ENCODE measurements at regions not wholly inside any gene's neighbourhood (a gene's known extent, or its start where the extent isn't known, plus 50 kb on each side); places are given as distances from the start of the nearest gene placed in this dataset.

DNA sequence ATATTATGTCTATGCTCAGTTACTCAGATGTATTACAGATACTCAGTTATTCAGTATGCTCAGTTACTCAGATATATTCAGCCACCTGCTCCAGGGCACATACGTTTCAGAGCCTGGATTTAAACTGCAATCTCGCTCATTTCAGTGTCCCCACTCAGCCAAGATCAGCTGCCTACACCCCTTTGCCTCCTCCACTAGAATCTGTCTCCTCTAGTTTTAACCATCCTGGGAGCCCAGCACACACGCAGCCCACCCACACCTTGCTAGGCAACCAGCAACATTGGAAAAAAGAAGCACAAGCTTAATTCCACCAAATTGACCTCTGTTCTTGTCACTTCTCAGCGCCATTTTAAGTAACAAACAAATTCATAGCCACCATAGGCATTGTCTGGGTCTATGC lies 246.2 kb downstream of the QDPR start:
- no peak for TF ChIP-seq POLR2AphosphoS5 (IDR thresholded peaks at IDR 0.05; ENCODE audit: borderline replicate concordance, low read depth, low read length)
- no peak for TF ChIP-seq EZH2 (IDR thresholded peaks at IDR 0.05)
- no peak for TF ChIP-seq FOXP2 (optimal IDR thresholded peaks at IDR 0.05; ENCODE audit: control extremely low read depth, extremely low read length, insufficient read depth)
- no peaks in the 10 kb centered on the region for H3K9me3 ChIP-seq (ENCODE audit: low read depth, low read length)
- no peak for DNase-seq (ENCODE audit: low read depth, low spot score)
- H3K36me3 ChIP-seq (ENCODE audit: insufficient read depth, low read length): no peaks in the 10 kb centered on the region
- no peak overlapping the region for H3K27ac ChIP-seq
- H3K4me3 ChIP-seq: no peak overlapping the region
- H3K9ac ChIP-seq (ENCODE audit: insufficient read length): no peak overlapping the region

DNA sequence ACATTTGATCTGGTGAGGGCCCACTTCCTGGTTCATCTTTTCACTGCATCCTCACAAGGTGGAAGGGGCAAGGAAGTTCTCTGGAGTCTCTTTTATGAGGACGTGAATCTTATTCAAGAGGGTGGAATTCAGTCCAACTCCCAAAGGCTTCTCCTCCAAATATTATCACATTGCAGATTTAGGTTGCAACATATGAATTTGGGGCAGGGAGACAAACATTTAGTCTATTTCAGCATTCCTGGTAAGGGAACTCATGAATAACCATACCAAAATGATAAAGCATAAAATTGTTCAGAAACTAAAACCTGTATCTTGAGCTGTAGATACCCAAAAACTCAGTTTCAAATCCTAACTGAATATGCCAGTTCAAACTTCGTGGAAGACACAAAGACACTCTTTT lies 246.8 kb downstream of the QDPR start:
- H3K27ac ChIP-seq: no peak overlapping the region
- no peaks in the 10 kb centered on the region for H3K36me3 ChIP-seq (ENCODE audit: insufficient read depth, low read length)
- TF ChIP-seq EZH2 (IDR thresholded peaks at IDR 0.05) (no peak), POLR2AphosphoS5 (IDR thresholded peaks at IDR 0.05; ENCODE audit: borderline replicate concordance, low read depth, low read length) (no peak), FOXP2 (optimal IDR thresholded peaks at IDR 0.05; ENCODE audit: control extremely low read depth, extremely low read length, insufficient read depth) (no peak)
- no peak for DNase-seq (ENCODE audit: low read depth, low spot score)
- H3K9ac ChIP-seq (ENCODE audit: insufficient read length): no peak overlapping the region
- no peak overlapping the region for H3K4me3 ChIP-seq
- no peaks in the 10 kb centered on the region for H3K9me3 ChIP-seq (ENCODE audit: low read depth, low read length)

DNA sequence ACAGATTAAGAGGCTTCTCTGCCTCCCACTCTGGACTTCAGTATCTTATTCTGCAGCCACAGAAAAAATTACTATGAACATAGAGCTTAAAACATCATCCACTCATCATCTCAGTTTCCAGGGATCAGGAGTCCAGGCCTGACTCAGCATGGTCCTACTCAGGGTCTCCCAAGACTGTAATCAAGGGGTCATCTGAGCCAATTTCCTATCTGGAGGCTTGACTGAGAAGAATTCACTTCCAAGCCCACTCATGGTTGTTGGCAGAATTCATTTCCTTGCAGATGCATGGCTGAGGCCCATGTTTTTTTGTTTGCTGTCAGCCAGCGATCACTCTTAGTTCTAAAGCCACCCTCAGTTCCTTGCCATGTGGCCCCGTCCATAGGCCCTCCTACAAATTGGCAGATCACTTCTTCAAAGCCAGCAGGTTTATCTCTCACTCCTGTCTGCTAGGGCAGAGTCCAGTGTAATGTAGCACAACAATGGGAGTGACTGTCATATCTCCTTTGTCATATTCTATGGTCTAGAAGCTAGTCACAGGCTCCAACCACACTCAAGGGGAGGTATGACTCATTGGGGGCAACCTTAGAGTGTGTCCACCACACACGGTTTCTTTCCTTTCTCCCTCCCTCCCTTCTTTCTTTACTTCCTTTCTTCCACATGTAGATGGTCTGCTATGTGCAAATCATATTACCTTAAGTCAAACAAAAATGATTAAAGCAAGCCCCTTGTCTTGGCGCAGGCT lies 251.6 kb downstream of the QDPR start:
- Histone ChIP-seq H3K36me3 (ENCODE audit: insufficient read depth, low read length) (no peaks in the 10 kb centered on the region), H3K4me3 (no peak overlapping the region), H3K27ac (no peak overlapping the region), H3K9ac (ENCODE audit: insufficient read length) (no peak overlapping the region), H3K9me3 (ENCODE audit: low read depth, low read length) (no peaks in the 10 kb centered on the region)
- TF ChIP-seq POLR2AphosphoS5 (IDR thresholded peaks at IDR 0.05; ENCODE audit: borderline replicate concordance, low read depth, low read length) (no peak), FOXP2 (optimal IDR thresholded peaks at IDR 0.05; ENCODE audit: control extremely low read depth, extremely low read length, insufficient read depth) (no peak), EZH2 (IDR thresholded peaks at IDR 0.05) (no peak)
- no peak for DNase-seq (ENCODE audit: low read depth, low spot score)

DNA sequence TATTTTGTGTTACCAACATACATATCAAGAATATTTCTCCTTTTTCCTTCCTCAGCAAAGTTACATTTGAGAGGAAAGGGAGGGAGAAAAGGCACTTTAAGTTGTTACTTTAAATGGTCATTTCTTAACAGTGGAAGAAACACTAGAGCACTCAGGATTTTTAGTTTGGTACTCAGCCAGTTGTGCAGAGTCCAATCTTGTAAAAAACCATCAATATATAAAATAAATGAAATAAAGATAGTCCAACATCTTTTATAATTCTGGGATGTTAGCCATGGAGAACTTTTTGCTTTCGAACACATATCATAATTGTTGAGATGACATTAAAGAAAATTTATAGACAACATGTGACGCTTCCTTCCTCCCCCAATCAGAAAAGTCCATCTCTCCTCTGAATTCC lies 253.8 kb downstream of the QDPR start:
- Histone ChIP-seq H3K9me3 (ENCODE audit: low read depth, low read length) (no peaks in the 10 kb centered on the region), H3K9ac (ENCODE audit: insufficient read length) (no peak overlapping the region), H3K36me3 (ENCODE audit: insufficient read depth, low read length) (no peaks in the 10 kb centered on the region), H3K27ac (no peak overlapping the region), H3K4me3 (no peak overlapping the region)
- TF ChIP-seq EZH2 (IDR thresholded peaks at IDR 0.05) (no peak), POLR2AphosphoS5 (IDR thresholded peaks at IDR 0.05; ENCODE audit: borderline replicate concordance, low read depth, low read length) (no peak), FOXP2 (optimal IDR thresholded peaks at IDR 0.05; ENCODE audit: control extremely low read depth, extremely low read length, insufficient read depth) (no peak)
- no peak for DNase-seq (ENCODE audit: low read depth, low spot score)

DNA sequence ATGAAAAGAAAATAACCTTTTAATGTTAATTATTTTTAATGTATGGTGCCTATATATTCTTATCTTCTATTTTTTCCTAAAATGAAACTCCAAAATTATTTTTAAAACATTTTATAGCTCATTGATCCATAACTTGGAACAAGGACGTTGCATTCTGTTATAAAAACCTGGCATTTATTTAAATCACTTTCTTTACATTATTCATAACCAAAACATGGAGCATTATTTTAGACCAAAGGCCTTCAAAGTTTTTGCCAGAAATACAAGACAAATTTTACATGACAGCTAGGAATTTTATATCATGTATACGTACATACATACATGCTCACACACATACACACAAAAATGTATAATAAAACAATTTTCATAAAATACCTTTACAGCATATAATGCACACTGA lies 259.8 kb downstream of the QDPR start:
- no peak for TF ChIP-seq POLR2AphosphoS5 (IDR thresholded peaks at IDR 0.05; ENCODE audit: borderline replicate concordance, low read depth, low read length)
- no peak for TF ChIP-seq FOXP2 (optimal IDR thresholded peaks at IDR 0.05; ENCODE audit: control extremely low read depth, extremely low read length, insufficient read depth)
- TF ChIP-seq EZH2 (IDR thresholded peaks at IDR 0.05): no peak
- Histone ChIP-seq H3K36me3 (ENCODE audit: insufficient read depth, low read length) (no peaks in the 10 kb centered on the region), H3K9ac (ENCODE audit: insufficient read length) (no peak overlapping the region), H3K4me3 (no peak overlapping the region), H3K27ac (no peak overlapping the region), H3K9me3 (ENCODE audit: low read depth, low read length) (no peaks in the 10 kb centered on the region)
- no peak for DNase-seq (ENCODE audit: low read depth, low spot score)

DNA sequence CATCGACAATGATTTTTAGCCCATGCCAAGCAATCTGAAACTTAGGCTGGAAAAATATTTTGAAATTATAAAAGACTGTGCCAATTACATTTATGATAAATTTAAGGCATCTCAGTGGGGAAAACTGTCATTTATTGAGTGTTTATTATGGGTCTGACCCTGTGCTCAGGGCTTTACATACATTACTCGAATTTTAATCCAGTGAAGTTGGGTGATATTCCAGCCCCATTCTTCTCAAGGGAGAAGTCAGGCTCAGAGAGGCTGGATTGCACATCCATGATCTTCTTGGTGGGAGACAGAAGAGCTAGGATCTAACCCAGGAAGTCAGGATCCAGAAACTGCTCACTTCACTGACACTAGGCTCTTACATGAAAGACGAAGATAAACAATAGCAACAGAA lies 260.8 kb downstream of the QDPR start:
- no peak for DNase-seq (ENCODE audit: low read depth, low spot score)
- H3K9ac ChIP-seq (ENCODE audit: insufficient read length): no peak overlapping the region
- no peak overlapping the region for H3K27ac ChIP-seq
- TF ChIP-seq FOXP2 (optimal IDR thresholded peaks at IDR 0.05; ENCODE audit: control extremely low read depth, extremely low read length, insufficient read depth) (no peak), EZH2 (IDR thresholded peaks at IDR 0.05) (no peak), POLR2AphosphoS5 (IDR thresholded peaks at IDR 0.05; ENCODE audit: borderline replicate concordance, low read depth, low read length) (no peak)
- no peaks in the 10 kb centered on the region for H3K36me3 ChIP-seq (ENCODE audit: insufficient read depth, low read length)
- H3K4me3 ChIP-seq: no peak overlapping the region
- no peaks in the 10 kb centered on the region for H3K9me3 ChIP-seq (ENCODE audit: low read depth, low read length)

DNA sequence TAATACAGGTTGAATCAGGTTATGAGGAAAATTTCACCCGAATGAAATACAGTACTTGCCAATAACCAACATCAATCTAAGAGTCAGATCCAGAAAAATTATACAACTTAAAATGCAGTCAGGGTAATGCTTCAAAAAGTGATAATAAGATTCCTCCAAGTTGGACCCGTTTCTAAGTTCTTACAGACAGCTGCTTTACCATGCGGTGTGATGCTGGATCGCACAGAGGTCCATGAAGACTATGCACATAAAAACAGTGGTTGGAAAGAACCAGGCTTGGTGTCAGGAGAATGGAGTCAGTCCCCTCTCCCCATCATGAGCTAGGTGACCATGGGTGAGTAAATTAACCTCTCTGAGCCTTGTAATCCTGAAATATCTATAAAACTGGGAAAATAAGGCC lies 261.3 kb downstream of the QDPR start:
- TF ChIP-seq POLR2AphosphoS5 (IDR thresholded peaks at IDR 0.05; ENCODE audit: borderline replicate concordance, low read depth, low read length): no peak
- no peaks in the 10 kb centered on the region for H3K36me3 ChIP-seq (ENCODE audit: insufficient read depth, low read length)
- H3K27ac ChIP-seq: no peak overlapping the region
- DNase-seq (ENCODE audit: low read depth, low spot score): no peak
- no peaks in the 10 kb centered on the region for H3K9me3 ChIP-seq (ENCODE audit: low read depth, low read length)
- no peak overlapping the region for H3K9ac ChIP-seq (ENCODE audit: insufficient read length)
- H3K4me3 ChIP-seq: no peak overlapping the region

DNA sequence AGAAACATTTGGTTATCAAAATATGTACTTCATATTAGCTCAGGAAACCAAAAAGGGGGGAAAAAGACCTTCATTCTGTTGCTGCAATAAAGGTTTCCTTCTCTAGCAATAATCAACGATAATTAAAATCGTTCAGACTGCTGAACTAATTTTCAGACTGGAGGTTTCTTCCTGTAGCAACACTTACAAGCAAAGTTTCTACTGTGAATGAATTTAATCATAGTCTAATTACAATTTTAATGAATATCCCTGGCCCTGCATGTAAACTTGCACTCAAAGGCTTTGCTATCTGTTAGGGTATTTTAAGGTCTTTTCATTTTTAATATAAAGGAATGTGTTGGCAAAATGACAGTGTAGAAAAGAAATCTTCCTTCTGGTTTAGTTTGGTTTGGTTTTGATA lies 265.2 kb downstream of the QDPR start:
- no peak overlapping the region for H3K9ac ChIP-seq (ENCODE audit: insufficient read length)
- DNase-seq (ENCODE audit: low read depth, low spot score): no peak
- TF ChIP-seq FOXP2 (optimal IDR thresholded peaks at IDR 0.05; ENCODE audit: control extremely low read depth, extremely low read length, insufficient read depth) (no peak), EZH2 (IDR thresholded peaks at IDR 0.05) (no peak), POLR2AphosphoS5 (IDR thresholded peaks at IDR 0.05; ENCODE audit: borderline replicate concordance, low read depth, low read length) (no peak)
- no peaks in the 10 kb centered on the region for H3K36me3 ChIP-seq (ENCODE audit: insufficient read depth, low read length)
- no peaks in the 10 kb centered on the region for H3K9me3 ChIP-seq (ENCODE audit: low read depth, low read length)
- no peak overlapping the region; the same call in 1 of the 2 replicates for H3K27ac ChIP-seq
- H3K4me3 ChIP-seq: no peak overlapping the region

DNA sequence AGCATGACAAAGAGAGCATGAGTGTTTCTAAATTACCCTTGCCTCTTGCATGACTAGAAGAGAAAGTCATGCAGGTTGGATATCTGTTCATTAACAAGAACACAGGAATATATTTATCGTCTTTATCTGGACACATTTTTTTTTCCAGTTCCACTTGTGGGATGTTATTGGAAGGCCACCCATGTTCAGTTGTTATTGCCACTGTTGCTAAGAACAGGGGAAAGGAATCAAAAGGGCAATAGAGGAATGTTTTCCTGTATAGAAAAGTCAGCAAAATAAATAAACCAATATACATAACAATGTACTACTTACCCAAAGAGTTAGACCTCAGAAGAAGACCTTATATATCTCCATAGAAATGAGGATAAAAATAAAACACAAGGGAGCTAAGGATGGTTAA lies 270.1 kb downstream of the QDPR start:
- no peak for TF ChIP-seq EZH2 (IDR thresholded peaks at IDR 0.05)
- TF ChIP-seq POLR2AphosphoS5 (IDR thresholded peaks at IDR 0.05; ENCODE audit: borderline replicate concordance, low read depth, low read length): no peak
- TF ChIP-seq FOXP2 (optimal IDR thresholded peaks at IDR 0.05; ENCODE audit: control extremely low read depth, extremely low read length, insufficient read depth): no peak
- Histone ChIP-seq H3K4me3 (no peak overlapping the region), H3K27ac (no peak overlapping the region), H3K36me3 (ENCODE audit: insufficient read depth, low read length) (no peaks in the 10 kb centered on the region), H3K9me3 (ENCODE audit: low read depth, low read length) (no peaks in the 10 kb centered on the region), H3K9ac (ENCODE audit: insufficient read length) (no peak overlapping the region)
- no peak for DNase-seq (ENCODE audit: low read depth, low spot score)

Data from SK-N-MC (cell line).